K562 (cell line): ENCODE measurements at regions not wholly inside any gene's neighbourhood (a gene's known extent, or its start where the extent isn't known, plus 50 kb on each side); places are given as distances from the start of the nearest gene placed in this dataset.

Source experiments
- ARID1B ChIP-seq: fragments of 450-650 bp; IDR thresholded peaks from 2 replicates; pipeline ENCODE4 v1.6.1; 2016; ENCODE audit warnings: antibody characterized with exemption, mild to moderate bottlenecking, inconsistent platforms
- CHD2 ChIP-seq: IDR thresholded peaks from 2 replicates; pipeline ENCODE4 v1.6.1; 2011; ENCODE audit warnings: low read depth, low read length
- CTBP1 ChIP-seq: fragments of 450-650 bp; IDR thresholded peaks from 2 replicates; pipeline ENCODE4 v1.6.1; 2016; ENCODE audit warnings: borderline replicate concordance
- DMBX1 ChIP-seq: fragments of 250-450 bp; sonication (Bioruptor Pico); IDR thresholded peaks from 2 replicates; pipeline ENCODE4 v1.8.0; 2022; ENCODE audit warnings: inconsistent platforms, mild to moderate bottlenecking, moderate library complexity, borderline replicate concordance
- ELF4 ChIP-seq: fragments of 450-650 bp; formaldehyde crosslinking; IDR thresholded peaks from 2 replicates; pipeline ENCODE4 v1.4.0; 2022; ENCODE audit warnings: missing genetic modification characterization
- EP400 ChIP-seq: fragments of 450-650 bp; IDR thresholded peaks from 2 replicates; pipeline ENCODE4 v1.6.1; 2017; ENCODE audit warnings: antibody characterized with exemption, mild to moderate bottlenecking, moderate library complexity
- ETV6 ChIP-seq, 3 experiments: fragments of 150-350 bp in 1 of 3; sonication (generic) in 1 of 3; formaldehyde crosslinking in 1 of 3; IDR thresholded peaks; 2 replicates each; pipeline versions ENCODE4 v1.6.1 to v1.8.0; 2014 to 2022; ENCODE audit warnings: borderline replicate concordance in 2 of 3, low read depth in 2 of 3, antibody characterized with exemption in 1 of 3, low read length in 1 of 3, mild to moderate bottlenecking in 1 of 3, missing genetic modification reagents in 1 of 3
- FOXP1 ChIP-seq: sonication (generic); formaldehyde crosslinking; IDR thresholded peaks from 2 replicates; pipeline ENCODE4 v1.8.0; 2022; ENCODE audit warnings: mild to moderate bottlenecking, missing genetic modification reagents
- GTF2E2 ChIP-seq: fragments of 200-800 bp; sonication (Bioruptor generic); IDR thresholded peaks from 2 replicates; pipeline ENCODE4 v1.6.1; 2016; ENCODE audit warnings: missing genetic modification characterization, missing compliant biosample characterization
- MCM2 ChIP-seq: fragments of 450-650 bp; IDR thresholded peaks from 2 replicates; pipeline ENCODE4 v1.6.1; 2017; ENCODE audit warnings: low read depth, mild to moderate bottlenecking
- NR2C1 ChIP-seq, 2 experiments: fragments of 450-650 bp; IDR thresholded peaks; 2 replicates each; pipeline ENCODE4 v1.6.1; 2017; ENCODE audit warnings: mild to moderate bottlenecking in 2 of 2, antibody characterized with exemption in 1 of 2, inconsistent platforms in 1 of 2, missing compliant biosample characterization in 1 of 2, missing genetic modification characterization in 1 of 2
- PCBP2 ChIP-seq: fragments of 200-400 bp; formaldehyde crosslinking; IDR thresholded peaks from 2 replicates; pipeline ENCODE4 v1.6.1; 2018; ENCODE audit warnings: low read length, low read depth, mild to moderate bottlenecking, moderate library complexity; ENCODE audit not compliant: poor library complexity, severe bottlenecking
- POLR2B ChIP-seq: fragments of 450-650 bp; IDR thresholded peaks from 2 replicates; pipeline ENCODE4 v1.6.1; 2018; ENCODE audit warnings: low read depth; ENCODE audit not compliant: partially characterized antibody
- PURB ChIP-seq: sonication (generic); formaldehyde crosslinking; IDR thresholded peaks from 2 replicates; pipeline ENCODE4 v1.9.0; 2021; ENCODE audit warnings: low read depth, mild to moderate bottlenecking, missing genetic modification reagents
- RAD21 ChIP-seq, 2 experiments: fragments of 250-450 bp in 1 of 2; fragments of 450-650 bp in 1 of 2; sonication (Bioruptor Pico) in 1 of 2; formaldehyde crosslinking in 1 of 2; IDR thresholded peaks in 1 of 2; conservative IDR thresholded peaks in 1 of 2; 2 replicates each; pipeline versions ENCODE4 v1.4.0 to v1.8.0; 2020 to 2022; ENCODE audit warnings: mild to moderate bottlenecking in 2 of 2, moderate library complexity in 1 of 2
- RFX5 ChIP-seq: IDR thresholded peaks from 2 replicates; pipeline ENCODE4 v1.6.1; 2011; ENCODE audit warnings: low read depth, mild to moderate bottlenecking, improper control_type of control experiment, low read length
- SMAD2 ChIP-seq: fragments of 150-350 bp; IDR thresholded peaks from 2 replicates; pipeline ENCODE4 v1.6.1; 2014; ENCODE audit warnings: low read depth, mild to moderate bottlenecking, low read length
- SMC3 ChIP-seq: conservative IDR thresholded peaks from 2 replicates; pipeline ENCODE4 v1.6.1; 2011; ENCODE audit warnings: low read depth, low read length, improper control_type of control experiment; ENCODE audit not compliant: insufficient read depth
- SRF ChIP-seq, 2 experiments: fragments of 250-450, 450-650 bp in 1 of 2; sonication (Bioruptor Pico) in 1 of 2; sonication (generic) in 1 of 2; formaldehyde crosslinking; IDR thresholded peaks; 2 replicates each; pipeline versions ENCODE4 v1.5.0 to v1.5.1; 2020 to 2022; ENCODE audit warnings: mild to moderate bottlenecking in 1 of 2, missing genetic modification reagents in 1 of 2
- THAP7 ChIP-seq: fragments of 250-450 bp; sonication (Bioruptor Pico); IDR thresholded peaks from 2 replicates; pipeline ENCODE4 v1.5.0; 2021
- ZNF551 ChIP-seq: fragments of 250-450 bp; sonication (Bioruptor Pico); IDR thresholded peaks from 2 replicates; pipeline ENCODE4 v1.5.0; 2021; ENCODE audit warnings: mild to moderate bottlenecking, moderate library complexity
- TF ChIP-seq, protein P1 (sequence below): fragments of 250-450 bp; sonication (Bioruptor Pico); IDR thresholded peaks from 2 replicates; pipeline ENCODE4 v1.9.0; 2021; ENCODE audit warnings: mild to moderate bottlenecking, inconsistent platforms
- TF ChIP-seq, protein P2 (sequence below): fragments of 250-450 bp; sonication (Bioruptor Pico); IDR thresholded peaks from 2 replicates; pipeline ENCODE4 v1.5.0; 2021; ENCODE audit warnings: mild to moderate bottlenecking, borderline replicate concordance

- peak; percentile 79 to 83 for TF ChIP-seq RAD21 (CRISPR knock-in tag; conservative IDR thresholded peaks at IDR 0.05 in 1 of 2, IDR thresholded peaks at IDR 0.05 in 1 of 2)
- TF ChIP-seq PCBP2, result no peak
- TF ChIP-seq FOXP1 (CRISPR knock-in tag), result no peak
- TF ChIP-seq, protein P1, sequence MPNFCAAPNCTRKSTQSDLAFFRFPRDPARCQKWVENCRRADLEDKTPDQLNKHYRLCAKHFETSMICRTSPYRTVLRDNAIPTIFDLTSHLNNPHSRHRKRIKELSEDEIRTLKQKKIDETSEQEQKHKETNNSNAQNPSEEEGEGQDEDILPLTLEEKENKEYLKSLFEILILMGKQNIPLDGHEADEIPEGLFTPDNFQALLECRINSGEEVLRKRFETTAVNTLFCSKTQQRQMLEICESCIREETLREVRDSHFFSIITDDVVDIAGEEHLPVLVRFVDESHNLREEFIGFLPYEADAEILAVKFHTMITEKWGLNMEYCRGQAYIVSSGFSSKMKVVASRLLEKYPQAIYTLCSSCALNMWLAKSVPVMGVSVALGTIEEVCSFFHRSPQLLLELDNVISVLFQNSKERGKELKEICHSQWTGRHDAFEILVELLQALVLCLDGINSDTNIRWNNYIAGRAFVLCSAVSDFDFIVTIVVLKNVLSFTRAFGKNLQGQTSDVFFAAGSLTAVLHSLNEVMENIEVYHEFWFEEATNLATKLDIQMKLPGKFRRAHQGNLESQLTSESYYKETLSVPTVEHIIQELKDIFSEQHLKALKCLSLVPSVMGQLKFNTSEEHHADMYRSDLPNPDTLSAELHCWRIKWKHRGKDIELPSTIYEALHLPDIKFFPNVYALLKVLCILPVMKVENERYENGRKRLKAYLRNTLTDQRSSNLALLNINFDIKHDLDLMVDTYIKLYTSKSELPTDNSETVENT (CRISPR knock-in tag), result no peak
- TF ChIP-seq CHD2, result no peak
- TF ChIP-seq POLR2B, result no peak
- TF ChIP-seq NR2C1 (IDR thresholded peaks at IDR 0.05), result no peak
- no peak for TF ChIP-seq NR2C1 (tag; IDR thresholded peaks at IDR 0.05)
- TF ChIP-seq, protein P2, sequence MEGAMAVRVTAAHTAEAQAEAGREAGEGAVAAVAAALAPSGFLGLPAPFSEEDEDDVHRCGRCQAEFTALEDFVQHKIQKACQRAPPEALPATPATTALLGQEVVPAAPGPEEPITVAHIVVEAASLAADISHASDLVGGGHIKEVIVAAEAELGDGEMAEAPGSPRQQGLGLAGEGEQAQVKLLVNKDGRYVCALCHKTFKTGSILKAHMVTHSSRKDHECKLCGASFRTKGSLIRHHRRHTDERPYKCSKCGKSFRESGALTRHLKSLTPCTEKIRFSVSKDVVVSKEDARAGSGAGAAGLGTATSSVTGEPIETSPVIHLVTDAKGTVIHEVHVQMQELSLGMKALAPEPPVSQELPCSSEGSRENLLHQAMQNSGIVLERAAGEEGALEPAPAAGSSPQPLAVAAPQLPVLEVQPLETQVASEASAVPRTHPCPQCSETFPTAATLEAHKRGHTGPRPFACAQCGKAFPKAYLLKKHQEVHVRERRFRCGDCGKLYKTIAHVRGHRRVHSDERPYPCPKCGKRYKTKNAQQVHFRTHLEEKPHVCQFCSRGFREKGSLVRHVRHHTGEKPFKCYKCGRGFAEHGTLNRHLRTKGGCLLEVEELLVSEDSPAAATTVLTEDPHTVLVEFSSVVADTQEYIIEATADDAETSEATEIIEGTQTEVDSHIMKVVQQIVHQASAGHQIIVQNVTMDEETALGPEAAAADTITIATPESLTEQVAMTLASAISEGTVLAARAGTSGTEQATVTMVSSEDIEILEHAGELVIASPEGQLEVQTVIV (CRISPR knock-in tag), result no peak
- no peak for TF ChIP-seq DMBX1
- TF ChIP-seq ARID1B, result no peak
- no peak for TF ChIP-seq THAP7 (CRISPR knock-in tag)
- TF ChIP-seq SMC3, result peak; percentile 67
- TF ChIP-seq SMAD2, result no peak
- no peak for TF ChIP-seq RFX5
- TF ChIP-seq PURB (CRISPR knock-in tag), result no peak
- TF ChIP-seq SRF (CRISPR knock-in tag; IDR thresholded peaks at IDR 0.05), result no peak
- no peak for TF ChIP-seq MCM2
- TF ChIP-seq GTF2E2 (tag), result no peak
- TF ChIP-seq ELF4 (CRISPR knock-in tag), result no peak
- no peak for TF ChIP-seq EP400
- no peak for TF ChIP-seq ETV6 (IDR thresholded peaks at IDR 0.05; ENCODE audit: borderline replicate concordance in 1 of 2, low read depth in 2 of 2, low read length in 1 of 2)
- TF ChIP-seq ETV6 (CRISPR knock-in tag; IDR thresholded peaks at IDR 0.05; ENCODE audit: borderline replicate concordance), result no peak
- no peak for TF ChIP-seq ZNF551 (CRISPR knock-in tag)
- TF ChIP-seq CTBP1, result no peak
Observed at GRCh38 chr3:56988458-56989168, 71.9 kb upstream of the SPATA12 start (continued).
